B cell (primary cell): ENCODE measurements at regions not wholly inside any gene's neighbourhood (a gene's known extent, or its start where the extent isn't known, plus 50 kb on each side); places are given as distances from the start of the nearest gene placed in this dataset.

Source experiments
- ATAC-seq: fragments of 200-7000 bp; cut with Tn5 transposase; one replicate; pipeline ENCODE4 v1.10.0; 2021; ENCODE audit warnings: low read depth, mild to moderate bottlenecking, moderate number of reproducible peaks, moderate library complexity
- CTCF ChIA-PET: fragments of 350-600 bp; sonication (Branson Sonifier 250); formaldehyde crosslinking; loops from one replicate; lab custom pipeline; 2021; ENCODE audit warnings: antibody characterized with exemption, inconsistent platforms; lab: Charles Lee
- POLR2A ChIA-PET: fragments of 350-600 bp; sonication (Branson Sonifier 250); formaldehyde crosslinking; loops from one replicate; lab custom pipeline; 2021; ENCODE audit warnings: antibody characterized with exemption; lab: Charles Lee
- DNase-seq: peaks from one replicate; pipeline ENCODE4 v3.0.0; 2013
- H2AFZ ChIP-seq: 2 replicates; pipeline ENCODE4 v1.6.1; 2012; ENCODE audit warnings: mild to moderate bottlenecking, low read depth, low read length; ENCODE audit not compliant: insufficient read depth, poor library complexity, severe bottlenecking
- H3K27ac ChIP-seq, 2 donors: 1 replicate in 1 of 2; 2 replicates in 1 of 2; pipeline ENCODE4 v1.5.1; 2012 to 2013; ENCODE audit warnings: low read length in 2 of 2, mild to moderate bottlenecking in 2 of 2, moderate library complexity in 1 of 2
- H3K27me3 ChIP-seq, 4 experiments: fragments of 200-600 bp in 1 of 4; sonication (generic) in 1 of 4; replicated peaks in 1 of 4; 1 replicate in 2 of 4; 2 replicates in 2 of 4; pipeline versions ENCODE4 v1.6.1 to v1.7.0; 2013 to 2016; ENCODE audit warnings: low read length in 3 of 4, mild to moderate bottlenecking in 2 of 4, mixed read lengths in 1 of 4, moderate library complexity in 1 of 4; ENCODE audit not compliant: insufficient read depth in 4 of 4, control insufficient read depth in 3 of 4; ENCODE audit errors: control extremely low read depth in 1 of 4
- H3K36me3 ChIP-seq, 2 experiments: replicated peaks in 1 of 2; 1 replicate in 1 of 2; 2 replicates in 1 of 2; pipeline versions ENCODE4 v1.6.1 to v1.7.1; 2013; ENCODE audit warnings: low read length in 1 of 2; ENCODE audit not compliant: insufficient read depth in 2 of 2, control insufficient read depth in 1 of 2; ENCODE audit errors: control extremely low read depth in 1 of 2, extremely low read depth in 1 of 2
- H3K4me1 ChIP-seq, 2 donors: fragments of 200-600 bp in 1 of 2; sonication (generic) in 1 of 2; 1 replicate in 1 of 2; 2 replicates in 1 of 2; pipeline versions ENCODE4 v1.5.1 to v1.6.1; 2013 to 2017; ENCODE audit warnings: low read length in 2 of 2; ENCODE audit not compliant: control insufficient read depth in 2 of 2, insufficient read depth in 2 of 2
- H3K4me2 ChIP-seq: replicated peaks from 2 replicates; pipeline ENCODE3; 2012; ENCODE audit warnings: mild to moderate bottlenecking, low read depth, low read length; ENCODE audit not compliant: poor library complexity, severe bottlenecking
- H3K4me3 ChIP-seq, 5 experiments: fragments of 200-600 bp in 1 of 5; sonication (generic) in 1 of 5; 1 replicate in 3 of 5; 2 replicates in 2 of 5; pipeline versions ENCODE4 v1.5.1 to v1.7.0; 2011 to 2016; ENCODE audit warnings: low read length in 4 of 5, mild to moderate bottlenecking in 4 of 5, low read depth in 2 of 5, control low read depth in 1 of 5, moderate library complexity in 1 of 5; ENCODE audit not compliant: insufficient read depth in 1 of 5; ENCODE audit errors: control extremely low read depth in 1 of 5, extremely low read depth in 1 of 5
- H3K79me2 ChIP-seq: fragments of 200-600 bp; sonication (generic); one replicate; pipeline ENCODE4 v1.6.0; 2016; ENCODE audit warnings: low read length; ENCODE audit not compliant: control insufficient read depth, insufficient read depth
- H3K9ac ChIP-seq: fragments of 200-600 bp; sonication (generic); 2 replicates; pipeline ENCODE4 v1.6.1; 2017; ENCODE audit warnings: mild to moderate bottlenecking, low read length, moderate library complexity
- H3K9me3 ChIP-seq, 3 donors: one replicate each; pipeline versions ENCODE4 v1.6.1 to v1.7.1; 2013; ENCODE audit warnings: low read length in 2 of 3; ENCODE audit not compliant: control insufficient read depth in 2 of 3, insufficient read depth in 1 of 3; ENCODE audit errors: control extremely low read depth in 1 of 3
- H4K20me1 ChIP-seq: 2 replicates; pipeline ENCODE4 v1.6.0; 2012; ENCODE audit warnings: mild to moderate bottlenecking, low read length; ENCODE audit not compliant: insufficient read depth, control insufficient read depth, poor library complexity, severe bottlenecking
- H3K27ac Mint-ChIP-seq: one replicate; pipeline ENCODE4 v1.8.0; 2021; ENCODE audit warnings: mixed read lengths
- H3K27me3 Mint-ChIP-seq: one replicate; pipeline ENCODE4 v1.8.0; 2021; ENCODE audit warnings: mixed read lengths
- H3K4me1 Mint-ChIP-seq: one replicate; pipeline ENCODE4 v1.8.0; 2021; ENCODE audit warnings: mixed read lengths
- H3K4me3 Mint-ChIP-seq: one replicate; pipeline ENCODE4 v1.8.0; 2021; ENCODE audit warnings: mixed read lengths
- H3K9me3 Mint-ChIP-seq: one replicate; pipeline ENCODE4 v1.8.0; 2022; ENCODE audit warnings: mixed read lengths; ENCODE audit not compliant: insufficient read depth
- CTCF ChIP-seq: fragments of 200-600 bp; IDR thresholded peaks from one replicate; pipeline ENCODE4 v1.8.0; 2022; ENCODE audit warnings: antibody characterized with exemption, mild to moderate bottlenecking
- EZH2 ChIP-seq: IDR thresholded peaks from 2 replicates; pipeline ENCODE4 v1.6.1; 2012; ENCODE audit warnings: borderline replicate concordance, low read depth, mild to moderate bottlenecking, moderate library complexity, low read length; ENCODE audit not compliant: insufficient read depth, poor library complexity, severe bottlenecking
- WGBS: methylation state at CpG from one replicate; pipeline ENCODE4 v1.1.5; 2013; ENCODE audit warnings: missing lambda C conversion rate; ENCODE audit not compliant: insufficient coverage; 5-methylcytosine and 5-hydroxymethylcytosine counted together
- intact Hi-C: fragments of 100-400 bp; cut with micrococcal nuclease; formaldehyde crosslinking; loops from one replicate; pipeline ENCODE4 v1.10.0; 2022

GRCh38 chr9:99392986-99393385 lies 170.9 kb downstream of the SEC61B start:
- H3K4me1 Mint-ChIP-seq: no peaks in the 10 kb centered on the region
- no peak overlapping the region for H3K27ac Mint-ChIP-seq
- Histone ChIP-seq H3K79me2 (no peaks in the 10 kb centered on the region), H3K4me3 (no peak overlapping the region), H4K20me1 (no peaks in the 10 kb centered on the region), H3K4me1 (no peaks in the 10 kb centered on the region), H3K27me3 (no peaks in the 10 kb centered on the region), H3K4me2 (no peak overlapping the region), H2AFZ (no peak overlapping the region), H3K9me3 (no peaks in the 10 kb centered on the region), H3K9ac (no peak overlapping the region), H3K27ac (no peak overlapping the region), H3K36me3 (no peaks in the 10 kb centered on the region)
- intact Hi-C loops: no loop called here
- ChIA-PET CTCF (no interaction called here), POLR2A (no interaction called here)
- DNase-seq (no peak), ATAC-seq (no peak)
- no peak overlapping the region for H3K4me3 Mint-ChIP-seq
- TF ChIP-seq CTCF (no peak), EZH2 (no peak)
- H3K27me3 Mint-ChIP-seq: no peaks in the 10 kb centered on the region
- H3K9me3 Mint-ChIP-seq: no peaks in the 10 kb centered on the region
- 88% methylated on average over 8 of the region's 9 CpGs for WGBS

- intact Hi-C loops: no loop called here
- ChIA-PET POLR2A (no interaction called here), CTCF (no interaction called here)
- Mint-ChIP-seq H3K27me3 (no peaks in the 10 kb centered on the region), H3K9me3 (no peaks in the 10 kb centered on the region), H3K27ac (no peak overlapping the region), H3K4me1 (no peaks in the 10 kb centered on the region), H3K4me3 (no peak overlapping the region)
- H3K4me2 ChIP-seq: no peak overlapping the region
- no peak for ATAC-seq
- no peak for DNase-seq
- H3K4me1 ChIP-seq: no peaks in the 10 kb centered on the region
- no peak overlapping the region for H3K9ac ChIP-seq
- no peak overlapping the region for H3K4me3 ChIP-seq
- no peak overlapping the region for H2AFZ ChIP-seq
- no peaks in the 10 kb centered on the region for H3K9me3 ChIP-seq
- no peaks in the 10 kb centered on the region for H3K27me3 ChIP-seq
- no peak for TF ChIP-seq EZH2
- no peak for TF ChIP-seq CTCF
- H3K27ac ChIP-seq: no peak overlapping the region
- no CpG with 5 or more reads among the region's 3 CpGs for WGBS
- H4K20me1 ChIP-seq: no peaks in the 10 kb centered on the region
- H3K36me3 ChIP-seq: no peaks in the 10 kb centered on the region
- no peaks in the 10 kb centered on the region for H3K79me2 ChIP-seq
Observed at GRCh38 chr9:99393993-99394392, 171.9 kb downstream of the SEC61B start.
